ENCODE measurements at regions not wholly inside any gene's neighbourhood (a gene's known extent, or its start where the extent isn't known, plus 50 kb on each side); places are given as distances from the start of the nearest gene placed in this dataset.

DNA sequence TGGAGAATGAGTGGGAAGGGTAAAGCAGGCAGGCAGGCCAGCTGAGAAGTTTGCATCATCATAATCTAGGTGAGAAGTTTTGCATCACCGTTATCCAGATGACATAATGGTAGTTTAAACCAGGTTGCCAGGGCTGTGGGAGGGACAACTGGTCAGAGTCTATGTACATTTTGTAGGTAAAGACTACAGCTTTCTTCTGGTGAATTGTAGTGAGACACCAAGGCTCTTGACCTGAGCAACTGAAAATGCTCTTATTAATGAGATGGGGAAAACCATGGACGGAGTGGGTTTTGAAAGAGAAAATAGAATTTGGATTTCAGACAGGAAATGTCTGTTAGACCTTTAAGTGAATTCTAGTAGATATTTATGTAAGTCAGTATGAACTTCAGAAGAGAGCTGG is 76.0 kb upstream of the VEGFC start:
- no peak for TF ChIP-seq EZH2 (IDR thresholded peaks at IDR 0.05)
- no peak for TF ChIP-seq POLR2AphosphoS5 (IDR thresholded peaks at IDR 0.05; ENCODE audit: borderline replicate concordance, low read depth, low read length)
